CD14-positive monocyte (primary cell): ENCODE measurements at regions not wholly inside any gene's neighbourhood (a gene's known extent, or its start where the extent isn't known, plus 50 kb on each side); places are given as distances from the start of the nearest gene placed in this dataset.

Source experiments
- DNase-seq, 3 donors: peaks; one replicate each; pipeline ENCODE4 v3.0.0-alpha.2; 2011 to 2022
- H2AFZ ChIP-seq: 2 replicates; pipeline ENCODE4 v1.6.0; 2012; ENCODE audit warnings: mild to moderate bottlenecking, low read depth, low read length, inconsistent platforms; ENCODE audit not compliant: insufficient read depth, poor library complexity, severe bottlenecking
- H3K27ac ChIP-seq, 2 donors: 1 replicate in 1 of 2; 2 replicates in 1 of 2; pipeline ENCODE4 v1.5.1; 2012 to 2013; ENCODE audit warnings: low read length in 2 of 2, control low read depth in 1 of 2, inconsistent platforms in 1 of 2, low read depth in 1 of 2, mild to moderate bottlenecking in 1 of 2
- H3K27me3 ChIP-seq, 2 donors: one replicate each; pipeline versions ENCODE4 v1.6.0 to v1.6.1; 2011 to 2013; ENCODE audit warnings: low read length in 2 of 2; ENCODE audit not compliant: control insufficient read depth in 2 of 2, insufficient read depth in 2 of 2
- H3K36me3 ChIP-seq, 2 donors: replicated peaks in 1 of 2; 1 replicate in 1 of 2; 2 replicates in 1 of 2; pipeline versions ENCODE4 v1.5.1 to v1.6.1; 2012 to 2013; ENCODE audit warnings: low read length in 2 of 2, control low read depth in 1 of 2, inconsistent platforms in 1 of 2, mild to moderate bottlenecking in 1 of 2; ENCODE audit not compliant: insufficient read depth in 2 of 2, control insufficient read depth in 1 of 2
- H3K4me1 ChIP-seq, 2 donors: 1 replicate in 1 of 2; 2 replicates in 1 of 2; pipeline versions ENCODE4 v1.5.1 to v1.6.1; 2012 to 2013; ENCODE audit warnings: low read length in 2 of 2, control low read depth in 1 of 2, inconsistent platforms in 1 of 2, mild to moderate bottlenecking in 1 of 2, moderate library complexity in 1 of 2; ENCODE audit not compliant: insufficient read depth in 2 of 2, control insufficient read depth in 1 of 2
- H3K4me2 ChIP-seq: replicated peaks from 2 replicates; pipeline ENCODE3; 2012; ENCODE audit warnings: low read length, moderate library complexity, mild to moderate bottlenecking; ENCODE audit not compliant: poor library complexity, severe bottlenecking; ENCODE audit errors: extremely low read depth
- H3K4me3 ChIP-seq, 3 experiments: fragments of 200-600 bp in 1 of 3; sonication (generic) in 1 of 3; replicated peaks in 1 of 3; 1 replicate in 2 of 3; 2 replicates in 1 of 3; pipeline ENCODE4 v1.5.1; 2011 to 2013; ENCODE audit warnings: low read length in 3 of 3, mild to moderate bottlenecking in 3 of 3, control low read depth in 2 of 3, low read depth in 2 of 3, inconsistent platforms in 1 of 3, moderate library complexity in 1 of 3
- H3K79me2 ChIP-seq: 2 replicates; pipeline ENCODE4 v1.6.0; 2012; ENCODE audit warnings: mild to moderate bottlenecking, control low read depth, inconsistent platforms, low read length, moderate library complexity; ENCODE audit not compliant: insufficient read depth
- H3K9ac ChIP-seq: 2 replicates; pipeline ENCODE4 v1.6.0; 2017; ENCODE audit warnings: low read length, mild to moderate bottlenecking; ENCODE audit not compliant: insufficient read depth, poor library complexity, severe bottlenecking
- H3K9me3 ChIP-seq, 2 donors: replicated peaks in 1 of 2; 1 replicate in 1 of 2; 2 replicates in 1 of 2; pipeline versions ENCODE4 v1.5.1 to v1.6.1; 2012 to 2013; ENCODE audit warnings: low read length in 2 of 2, control low read depth in 1 of 2; ENCODE audit not compliant: control insufficient read depth in 1 of 2, insufficient read depth in 1 of 2
- H4K20me1 ChIP-seq: 2 replicates; pipeline ENCODE4 v1.6.0; 2012; ENCODE audit warnings: mild to moderate bottlenecking, low read length, control low read depth, moderate library complexity; ENCODE audit not compliant: insufficient read depth
- H3K27ac Mint-ChIP-seq, 7 donors: one replicate each; pipeline ENCODE4 v1.8.0; 2020; ENCODE audit warnings: mild to moderate bottlenecking in 7 of 7, mixed read lengths in 7 of 7, moderate library complexity in 6 of 7, inconsistent platforms in 2 of 7
- H3K27me3 Mint-ChIP-seq, 3 donors: one replicate each; pipeline ENCODE4 v1.8.0; 2021 to 2022; ENCODE audit warnings: low read depth in 3 of 3, mild to moderate bottlenecking in 3 of 3, mixed read lengths in 3 of 3, moderate library complexity in 3 of 3, inconsistent platforms in 1 of 3
- H3K36me3 Mint-ChIP-seq, 2 donors: one replicate each; pipeline ENCODE4 v1.8.0; 2020; ENCODE audit warnings: mixed read lengths in 2 of 2, inconsistent platforms in 1 of 2, mild to moderate bottlenecking in 1 of 2
- H3K4me1 Mint-ChIP-seq: one replicate; pipeline ENCODE4 v1.8.0; 2020; ENCODE audit warnings: mild to moderate bottlenecking, mixed read lengths
- H3K4me3 Mint-ChIP-seq, 2 donors: one replicate each; pipeline ENCODE4 v1.8.0; 2020; ENCODE audit warnings: mild to moderate bottlenecking in 2 of 2, mixed read lengths in 2 of 2, moderate library complexity in 1 of 2
- H3K9me3 Mint-ChIP-seq, 7 donors: one replicate each; pipeline ENCODE4 v1.8.0; 2020 to 2022; ENCODE audit warnings: mixed read lengths in 7 of 7, mild to moderate bottlenecking in 6 of 7, moderate library complexity in 6 of 7, inconsistent platforms in 2 of 7
- WGBS: methylation state at CpG from one replicate; pipeline ENCODE4 v1.1.5; 2013; ENCODE audit warnings: missing lambda C conversion rate; ENCODE audit not compliant: insufficient coverage; 5-methylcytosine and 5-hydroxymethylcytosine counted together
- intact Hi-C, 2 donors: fragments of 100-400 bp; cut with micrococcal nuclease; formaldehyde crosslinking; loops; one replicate each; pipeline versions ENCODE4 v1.15.0 to v1.15.1; 2023
- TF ChIP-seq, protein P1 (sequence below): fragments of 200-600 bp; IDR thresholded peaks from one replicate; pipeline ENCODE4 v1.8.0; 2022; ENCODE audit warnings: antibody characterized with exemption, mild to moderate bottlenecking

DNA sequence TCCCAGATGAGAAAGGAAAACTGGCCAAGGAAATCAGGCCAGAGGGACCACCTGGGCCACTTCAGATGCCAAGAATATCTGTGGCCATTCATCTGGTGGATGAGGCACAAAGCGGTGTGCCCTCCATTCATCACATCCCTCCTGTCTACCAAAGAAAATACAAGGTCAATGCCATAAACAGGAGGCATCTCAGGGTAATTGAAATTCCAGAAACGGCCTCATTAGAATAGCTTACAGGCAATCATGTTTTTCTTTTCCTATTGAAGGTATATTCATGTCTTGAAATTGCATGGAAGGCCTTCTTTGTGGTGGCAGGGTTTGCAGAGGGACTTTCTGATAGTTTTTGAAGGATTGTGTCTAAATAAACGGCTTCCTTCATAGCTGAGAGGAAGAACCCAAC lies 578.3 kb downstream of the HAO1 start:
- Histone ChIP-seq H2AFZ (no peak overlapping the region), H3K27ac (no peak overlapping the region), H3K4me1 (no peaks in the 10 kb centered on the region), H3K9me3 (no peaks in the 10 kb centered on the region), H4K20me1 (no peaks in the 10 kb centered on the region), H3K79me2 (no peaks in the 10 kb centered on the region), H3K4me2 (no peak overlapping the region), H3K27me3 (no peaks in the 10 kb centered on the region), H3K36me3 (no peaks in the 10 kb centered on the region), H3K9ac (no peak overlapping the region), H3K4me3 (no peak overlapping the region)
- Mint-ChIP-seq H3K4me3 (no peak overlapping the region), H3K27ac (no peak overlapping the region), H3K36me3 (no peaks in the 10 kb centered on the region), H3K4me1 (no peaks in the 10 kb centered on the region), H3K27me3 (no peaks in the 10 kb centered on the region), H3K9me3 (peaks cover 0 to 6% (median 0%) of the 10 kb centered on the region in 7 donors)
- TF ChIP-seq, protein P1, sequence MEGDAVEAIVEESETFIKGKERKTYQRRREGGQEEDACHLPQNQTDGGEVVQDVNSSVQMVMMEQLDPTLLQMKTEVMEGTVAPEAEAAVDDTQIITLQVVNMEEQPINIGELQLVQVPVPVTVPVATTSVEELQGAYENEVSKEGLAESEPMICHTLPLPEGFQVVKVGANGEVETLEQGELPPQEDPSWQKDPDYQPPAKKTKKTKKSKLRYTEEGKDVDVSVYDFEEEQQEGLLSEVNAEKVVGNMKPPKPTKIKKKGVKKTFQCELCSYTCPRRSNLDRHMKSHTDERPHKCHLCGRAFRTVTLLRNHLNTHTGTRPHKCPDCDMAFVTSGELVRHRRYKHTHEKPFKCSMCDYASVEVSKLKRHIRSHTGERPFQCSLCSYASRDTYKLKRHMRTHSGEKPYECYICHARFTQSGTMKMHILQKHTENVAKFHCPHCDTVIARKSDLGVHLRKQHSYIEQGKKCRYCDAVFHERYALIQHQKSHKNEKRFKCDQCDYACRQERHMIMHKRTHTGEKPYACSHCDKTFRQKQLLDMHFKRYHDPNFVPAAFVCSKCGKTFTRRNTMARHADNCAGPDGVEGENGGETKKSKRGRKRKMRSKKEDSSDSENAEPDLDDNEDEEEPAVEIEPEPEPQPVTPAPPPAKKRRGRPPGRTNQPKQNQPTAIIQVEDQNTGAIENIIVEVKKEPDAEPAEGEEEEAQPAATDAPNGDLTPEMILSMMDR = no peak
- DNase-seq = no peak
- intact Hi-C loops = no loop called here
- WGBS = no CpG with 5 or more reads among the region's 3 CpGs

DNA sequence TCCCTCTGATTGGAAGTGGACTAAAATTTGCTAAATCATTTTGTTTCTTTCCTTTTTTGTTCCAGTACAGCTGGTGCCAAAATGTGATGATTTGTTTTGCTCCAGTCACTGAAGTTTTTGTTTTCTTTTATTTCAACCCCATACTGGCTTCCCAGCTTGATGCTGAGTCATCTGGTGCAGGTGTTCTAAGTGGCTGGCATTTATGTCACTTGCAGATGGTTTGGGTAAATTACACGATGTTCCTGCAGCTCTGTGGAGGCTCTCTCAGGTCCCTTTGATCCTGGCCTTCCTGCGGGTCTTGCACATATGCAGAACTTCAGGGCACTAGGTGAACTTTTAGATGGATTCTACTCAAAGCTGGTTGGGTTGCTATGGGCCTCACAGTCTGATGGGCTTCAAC lies 577.7 kb downstream of the HAO1 start:
- no peaks in the 10 kb centered on the region for H3K27me3 Mint-ChIP-seq
- H3K4me2 ChIP-seq = no peak overlapping the region
- H3K27ac Mint-ChIP-seq = no peak overlapping the region
- no peak overlapping the region for H3K4me3 ChIP-seq
- intact Hi-C loops = no loop called here
- no peak overlapping the region for H3K9ac ChIP-seq
- no peaks in the 10 kb centered on the region for H3K36me3 ChIP-seq
- DNase-seq = no peak
- peaks cover 0 to 6% (median 0%) of the 10 kb centered on the region in 7 donors for H3K9me3 Mint-ChIP-seq
- no peak overlapping the region for H3K4me3 Mint-ChIP-seq
- H3K27me3 ChIP-seq = no peaks in the 10 kb centered on the region
- H3K36me3 Mint-ChIP-seq = no peaks in the 10 kb centered on the region
- no peak overlapping the region for H2AFZ ChIP-seq
- no peak overlapping the region for H3K27ac ChIP-seq
- no peaks in the 10 kb centered on the region for H3K79me2 ChIP-seq
- H4K20me1 ChIP-seq = no peaks in the 10 kb centered on the region
- no peaks in the 10 kb centered on the region for H3K4me1 Mint-ChIP-seq
- 63% methylated on average over 1 of the region's 2 CpGs for WGBS
- H3K9me3 ChIP-seq = no peaks in the 10 kb centered on the region
- H3K4me1 ChIP-seq = no peaks in the 10 kb centered on the region
- TF ChIP-seq, protein P1 = no peak
